Mesothelial cell of epicardium (in vitro differentiated cells): ENCODE measurements at regions not wholly inside any gene's neighbourhood (a gene's known extent, or its start where the extent isn't known, plus 50 kb on each side); places are given as distances from the start of the nearest gene placed in this dataset.
"Not testable (repeated sequence)": the region's sequence is repeated elsewhere in the genome, so short reads cannot be mapped to it uniquely, and the experiment has no call there.

Experiments
- DNase-seq, 2 experiments: peaks; one replicate each; pipeline ENCODE4 v3.0.0; 2021; ENCODE audit warnings: low spot score in 2 of 2; ENCODE audit not compliant: unreplicated experiment in 2 of 2
- H3K27ac Mint-ChIP-seq: 2 replicates; pipeline ENCODE4 v1.8.0; 2021; ENCODE audit warnings: mixed read lengths
- H3K27me3 Mint-ChIP-seq: 2 replicates; pipeline ENCODE4 v1.8.0; 2021; ENCODE audit warnings: low read depth, mixed read lengths
- H3K36me3 Mint-ChIP-seq: 2 replicates; pipeline ENCODE4 v1.8.0; 2021; ENCODE audit warnings: mixed read lengths
- H3K4me1 Mint-ChIP-seq: 2 replicates; pipeline ENCODE4 v1.8.0; 2021; ENCODE audit warnings: mixed read lengths
- H3K4me3 Mint-ChIP-seq: 2 replicates; pipeline ENCODE4 v1.8.0; 2021; ENCODE audit warnings: mild to moderate bottlenecking, moderate library complexity, mixed read lengths
- H3K9me3 Mint-ChIP-seq: 2 replicates; pipeline ENCODE4 v1.8.0; 2021; ENCODE audit warnings: mixed read lengths
- CTCF ChIP-seq: fragments of 200-600 bp; sonication (generic); IDR thresholded peaks from one replicate; pipeline ENCODE4 v1.5.0; 2021; ENCODE audit warnings: antibody characterized with exemption; ENCODE audit not compliant: unreplicated experiment

- Mint-ChIP-seq H3K36me3 (peaks cover 2% of the 10 kb centered on the region), H3K27ac (peak overlapping the region; percentile 70), H3K9me3 (peaks cover 13% of the 10 kb centered on the region), H3K27me3 (no peaks in the 10 kb centered on the region), H3K4me3 (peak overlapping the region; percentile 13), H3K4me1 (peaks cover 48% of the 10 kb centered on the region)
- no peak for TF ChIP-seq CTCF
- no peak for DNase-seq
These were observed 150.6 kb upstream of the ANKRD55 start for GRCh38 chr5:56383761-56384160.

- no peak for DNase-seq
- H3K27me3 Mint-ChIP-seq, result no peaks in the 10 kb centered on the region
- H3K4me3 Mint-ChIP-seq, result no peak overlapping the region
- peaks cover 40% of the 10 kb centered on the region for H3K4me1 Mint-ChIP-seq
- H3K36me3 Mint-ChIP-seq, result peaks cover 2% of the 10 kb centered on the region
- peaks cover 13% of the 10 kb centered on the region for H3K9me3 Mint-ChIP-seq
- TF ChIP-seq CTCF, result no peak
- H3K27ac Mint-ChIP-seq, result no peak overlapping the region
These were observed 149.8 kb upstream of the ANKRD55 start for GRCh38 chr5:56382896-56383295.

- no peak for DNase-seq
- H3K27ac Mint-ChIP-seq, result no peak overlapping the region
- H3K4me1 Mint-ChIP-seq, result peaks cover 3% of the 10 kb centered on the region
- peaks cover 22% of the 10 kb centered on the region for H3K36me3 Mint-ChIP-seq
- no peak overlapping the region for H3K4me3 Mint-ChIP-seq
- H3K9me3 Mint-ChIP-seq, result peaks cover 43% of the 10 kb centered on the region
- H3K27me3 Mint-ChIP-seq, result no peaks in the 10 kb centered on the region
- no peak for TF ChIP-seq CTCF
These were observed 144.4 kb upstream of the ANKRD55 start for GRCh38 chr5:56377573-56377972.

- TF ChIP-seq CTCF, result no peak
- H3K27me3 Mint-ChIP-seq, result no peaks in the 10 kb centered on the region
- peaks cover 22% of the 10 kb centered on the region for H3K36me3 Mint-ChIP-seq
- DNase-seq, result no peak
- H3K4me1 Mint-ChIP-seq, result no peaks in the 10 kb centered on the region
- peaks cover 47% of the 10 kb centered on the region for H3K9me3 Mint-ChIP-seq
- no peak overlapping the region for H3K4me3 Mint-ChIP-seq
- no peak overlapping the region for H3K27ac Mint-ChIP-seq
These were observed 143.0 kb upstream of the ANKRD55 start for GRCh38 chr5:56376128-56376527.

GRCh38 chr5:56375011-56375410, 141.9 kb upstream of the ANKRD55 start:
- Mint-ChIP-seq H3K4me1 (no peaks in the 10 kb centered on the region), H3K36me3 (peaks cover 20% of the 10 kb centered on the region), H3K27ac (no peak overlapping the region), H3K9me3 (peaks cover 51% of the 10 kb centered on the region), H3K27me3 (no peaks in the 10 kb centered on the region), H3K4me3 (no peak overlapping the region)
- no peak for DNase-seq
- TF ChIP-seq CTCF, result no peak

GRCh38 chr5:56372491-56372890, 139.4 kb upstream of the ANKRD55 start:
- not testable (repeated sequence) for H3K4me3 Mint-ChIP-seq, DNase-seq, H3K27ac Mint-ChIP-seq, H3K27me3 Mint-ChIP-seq, H3K4me1 Mint-ChIP-seq
- peaks cover 20% of the 10 kb centered on the region for H3K36me3 Mint-ChIP-seq
- H3K9me3 Mint-ChIP-seq, result peaks cover 44% of the 10 kb centered on the region
